ENCODE measurements at regions not wholly inside any gene's neighbourhood (a gene's known extent, or its start where the extent isn't known, plus 50 kb on each side); places are given as distances from the start of the nearest gene placed in this dataset.

DNA sequence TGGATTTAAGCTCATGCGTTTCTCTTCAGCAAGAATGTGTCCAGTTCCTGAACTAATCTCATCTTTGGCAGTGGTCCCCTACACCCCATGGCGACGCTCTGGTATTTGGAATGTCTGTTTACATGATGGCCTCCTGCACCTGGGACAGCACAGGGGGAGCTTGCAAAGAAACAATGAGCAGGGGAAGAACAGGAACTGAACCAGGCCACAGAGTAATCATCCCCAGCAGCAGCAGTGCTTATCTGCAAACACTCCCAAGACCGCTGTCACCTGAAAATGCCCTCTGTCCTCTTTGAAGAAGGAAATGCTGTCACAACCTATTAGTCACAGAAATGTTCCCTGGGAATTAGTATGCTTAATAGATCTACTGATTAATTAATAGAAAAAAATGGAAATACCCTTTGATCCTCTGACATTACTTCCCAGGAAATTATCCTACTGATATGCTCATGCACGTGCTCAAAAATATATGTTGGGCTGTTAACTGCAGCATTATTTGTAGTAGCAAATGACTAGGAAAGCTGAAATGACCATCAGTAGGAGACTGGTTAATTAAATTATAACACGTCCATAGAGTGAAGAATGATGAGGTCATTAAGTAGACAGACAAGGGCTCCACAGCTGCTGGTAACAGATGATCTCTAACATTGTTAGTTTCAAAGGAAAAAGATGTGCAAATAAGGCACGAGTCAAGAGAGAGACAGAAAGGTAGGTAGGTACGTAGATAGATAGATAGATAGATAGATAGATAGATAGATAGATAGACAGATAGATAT is 279.3 kb upstream of the FLRT2 start:
- H3F3A ChIP-seq (ENCODE audit: insufficient read depth, low read length, poor library complexity, severe bottlenecking) = no peaks in the 10 kb centered on the region
- H3K27me3 ChIP-seq (ENCODE audit: insufficient read depth, low read depth, low read length) = no peaks in the 10 kb centered on the region
- H3K79me2 ChIP-seq (replicated peaks; ENCODE audit: insufficient read depth, low read length) = no peaks in the 10 kb centered on the region
- no peak overlapping the region for H2AFZ ChIP-seq (ENCODE audit: low read depth, low read length)
- TF ChIP-seq POLR2AphosphoS5 (IDR thresholded peaks at IDR 0.05) (no peak), EP300 (conservative IDR thresholded peaks at IDR 0.05; ENCODE audit: poor library complexity, severe bottlenecking) (no peak), MXI1 (conservative IDR thresholded peaks at IDR 0.05; ENCODE audit: poor library complexity, severe bottlenecking) (no peak), EZH2 (IDR thresholded peaks at IDR 0.05; ENCODE audit: borderline replicate concordance, insufficient read depth, low read length, poor library complexity, severe bottlenecking) (no peak), RAD21 (conservative IDR thresholded peaks at IDR 0.05) (no peak), SMC3 (conservative IDR thresholded peaks at IDR 0.05; ENCODE audit: poor library complexity) (no peak)
- TF ChIP-seq, protein P1, sequence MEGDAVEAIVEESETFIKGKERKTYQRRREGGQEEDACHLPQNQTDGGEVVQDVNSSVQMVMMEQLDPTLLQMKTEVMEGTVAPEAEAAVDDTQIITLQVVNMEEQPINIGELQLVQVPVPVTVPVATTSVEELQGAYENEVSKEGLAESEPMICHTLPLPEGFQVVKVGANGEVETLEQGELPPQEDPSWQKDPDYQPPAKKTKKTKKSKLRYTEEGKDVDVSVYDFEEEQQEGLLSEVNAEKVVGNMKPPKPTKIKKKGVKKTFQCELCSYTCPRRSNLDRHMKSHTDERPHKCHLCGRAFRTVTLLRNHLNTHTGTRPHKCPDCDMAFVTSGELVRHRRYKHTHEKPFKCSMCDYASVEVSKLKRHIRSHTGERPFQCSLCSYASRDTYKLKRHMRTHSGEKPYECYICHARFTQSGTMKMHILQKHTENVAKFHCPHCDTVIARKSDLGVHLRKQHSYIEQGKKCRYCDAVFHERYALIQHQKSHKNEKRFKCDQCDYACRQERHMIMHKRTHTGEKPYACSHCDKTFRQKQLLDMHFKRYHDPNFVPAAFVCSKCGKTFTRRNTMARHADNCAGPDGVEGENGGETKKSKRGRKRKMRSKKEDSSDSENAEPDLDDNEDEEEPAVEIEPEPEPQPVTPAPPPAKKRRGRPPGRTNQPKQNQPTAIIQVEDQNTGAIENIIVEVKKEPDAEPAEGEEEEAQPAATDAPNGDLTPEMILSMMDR (IDR thresholded peaks at IDR 0.05; ENCODE audit: poor library complexity, severe bottlenecking) = no peak
- TF ChIP-seq, protein P2, sequence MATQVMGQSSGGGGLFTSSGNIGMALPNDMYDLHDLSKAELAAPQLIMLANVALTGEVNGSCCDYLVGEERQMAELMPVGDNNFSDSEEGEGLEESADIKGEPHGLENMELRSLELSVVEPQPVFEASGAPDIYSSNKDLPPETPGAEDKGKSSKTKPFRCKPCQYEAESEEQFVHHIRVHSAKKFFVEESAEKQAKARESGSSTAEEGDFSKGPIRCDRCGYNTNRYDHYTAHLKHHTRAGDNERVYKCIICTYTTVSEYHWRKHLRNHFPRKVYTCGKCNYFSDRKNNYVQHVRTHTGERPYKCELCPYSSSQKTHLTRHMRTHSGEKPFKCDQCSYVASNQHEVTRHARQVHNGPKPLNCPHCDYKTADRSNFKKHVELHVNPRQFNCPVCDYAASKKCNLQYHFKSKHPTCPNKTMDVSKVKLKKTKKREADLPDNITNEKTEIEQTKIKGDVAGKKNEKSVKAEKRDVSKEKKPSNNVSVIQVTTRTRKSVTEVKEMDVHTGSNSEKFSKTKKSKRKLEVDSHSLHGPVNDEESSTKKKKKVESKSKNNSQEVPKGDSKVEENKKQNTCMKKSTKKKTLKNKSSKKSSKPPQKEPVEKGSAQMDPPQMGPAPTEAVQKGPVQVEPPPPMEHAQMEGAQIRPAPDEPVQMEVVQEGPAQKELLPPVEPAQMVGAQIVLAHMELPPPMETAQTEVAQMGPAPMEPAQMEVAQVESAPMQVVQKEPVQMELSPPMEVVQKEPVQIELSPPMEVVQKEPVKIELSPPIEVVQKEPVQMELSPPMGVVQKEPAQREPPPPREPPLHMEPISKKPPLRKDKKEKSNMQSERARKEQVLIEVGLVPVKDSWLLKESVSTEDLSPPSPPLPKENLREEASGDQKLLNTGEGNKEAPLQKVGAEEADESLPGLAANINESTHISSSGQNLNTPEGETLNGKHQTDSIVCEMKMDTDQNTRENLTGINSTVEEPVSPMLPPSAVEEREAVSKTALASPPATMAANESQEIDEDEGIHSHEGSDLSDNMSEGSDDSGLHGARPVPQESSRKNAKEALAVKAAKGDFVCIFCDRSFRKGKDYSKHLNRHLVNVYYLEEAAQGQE (IDR thresholded peaks at IDR 0.05; ENCODE audit: borderline replicate concordance) = no peak
- H3K9me2 ChIP-seq (ENCODE audit: insufficient read depth, low read length) = no peaks in the 10 kb centered on the region
- H3K4me2 ChIP-seq (ENCODE audit: low read length) = no peak overlapping the region
- H3K27ac ChIP-seq (ENCODE audit: low read length) = no peak overlapping the region
- H3K4me3 ChIP-seq (ENCODE audit: low read length) = no peak overlapping the region
- H3K36me3 ChIP-seq (ENCODE audit: insufficient read depth, low read length) = no peaks in the 10 kb centered on the region
- H3K9ac ChIP-seq (ENCODE audit: low read length) = no peak overlapping the region
- no peaks in the 10 kb centered on the region for H4K20me1 ChIP-seq (ENCODE audit: insufficient read depth)
- H3K9me3 ChIP-seq (ENCODE audit: low read length) = no peaks in the 10 kb centered on the region

DNA sequence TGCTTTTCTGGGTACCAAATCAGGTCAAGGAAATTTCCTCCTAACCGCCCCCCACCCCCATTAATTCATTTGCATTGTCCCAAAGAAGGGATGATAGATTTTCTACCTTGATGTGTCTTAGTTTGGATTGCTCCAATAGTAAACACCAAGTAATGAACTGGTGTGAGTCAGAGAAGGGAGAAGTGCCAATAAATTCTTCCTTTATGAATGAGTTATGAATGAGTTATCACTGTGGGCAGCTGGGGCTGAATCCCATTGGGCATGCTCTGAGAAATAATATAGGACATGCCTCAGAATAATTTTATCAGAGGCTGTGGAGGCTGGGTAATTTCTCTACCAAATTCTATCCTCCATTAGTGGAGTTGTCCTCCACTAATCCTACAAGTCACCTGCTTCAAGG is 277.9 kb upstream of the FLRT2 start:
- H3K9me2 ChIP-seq (ENCODE audit: insufficient read depth, low read length) = no peaks in the 10 kb centered on the region
- no peak overlapping the region for H3K4me3 ChIP-seq (ENCODE audit: low read length)
- H3K9ac ChIP-seq (ENCODE audit: low read length) = no peak overlapping the region
- no peak overlapping the region for H2AFZ ChIP-seq (ENCODE audit: low read depth, low read length)
- H3K36me3 ChIP-seq (ENCODE audit: insufficient read depth, low read length) = no peaks in the 10 kb centered on the region
- no peaks in the 10 kb centered on the region for H3K27me3 ChIP-seq (ENCODE audit: insufficient read depth, low read depth, low read length)
- H3K27ac ChIP-seq (ENCODE audit: low read length) = no peak overlapping the region
- H3K9me3 ChIP-seq (ENCODE audit: low read length) = no peaks in the 10 kb centered on the region
- TF ChIP-seq RAD21 (conservative IDR thresholded peaks at IDR 0.05) (no peak), TAF1 (IDR thresholded peaks at IDR 0.05; ENCODE audit: low read depth) (no peak), POLR2AphosphoS5 (IDR thresholded peaks at IDR 0.05) (no peak), SMC3 (conservative IDR thresholded peaks at IDR 0.05; ENCODE audit: poor library complexity) (no peak)
- TF ChIP-seq, protein P2 (IDR thresholded peaks at IDR 0.05; ENCODE audit: borderline replicate concordance) = no peak
- no peak overlapping the region for H3K4me2 ChIP-seq (ENCODE audit: low read length)
- H4K20me1 ChIP-seq (ENCODE audit: insufficient read depth) = no peaks in the 10 kb centered on the region
- no peaks in the 10 kb centered on the region for H3K79me2 ChIP-seq (replicated peaks; ENCODE audit: insufficient read depth, low read length)
- H3F3A ChIP-seq (ENCODE audit: insufficient read depth, low read length, poor library complexity, severe bottlenecking) = no peaks in the 10 kb centered on the region
